IMR-90 (cell line): ENCODE measurements at regions not wholly inside any gene's neighbourhood (a gene's known extent, or its start where the extent isn't known, plus 50 kb on each side); places are given as distances from the start of the nearest gene placed in this dataset.

Experiments used
- ATAC-seq: fragments of 200-7000 bp; cut with Tn5 transposase; 2 replicates; pipeline ENCODE4 v1.9.1; 2020; ENCODE audit warnings: low read depth, mild to moderate bottlenecking, moderate library complexity
- BruUV-seq: library from RNA; stranded (reverse); fragments of 400-500 nt; replicated peaks from 2 replicates; lab custom pipeline; 2021; lab: Mats Ljungman, UMichigan
- CTCF ChIA-PET: fragments of 300-600 bp; formaldehyde crosslinking; extraction: SDS; loops from one replicate; lab custom pipeline; 2021; ENCODE audit warnings: antibody characterized with exemption; lab: Yijun Ruan, JAX
- POLR2A ChIA-PET: fragments of 300-600 bp; sonication (Branson Sonifier 250); formaldehyde crosslinking; loops from one replicate; lab custom pipeline; 2022; ENCODE audit warnings: antibody characterized with exemption; ENCODE audit not compliant: unreplicated experiment; lab: Charles Lee
- DNase-seq: peaks from one replicate; pipeline ENCODE4 v3.0.0; 2013
- H2AFZ ChIP-seq: replicated peaks from 2 replicates; pipeline ENCODE3; 2013; ENCODE audit warnings: low read length, mild to moderate bottlenecking; ENCODE audit not compliant: poor library complexity
- H2AK5ac ChIP-seq: 2 replicates; pipeline ENCODE4 v1.6.1; 2013; ENCODE audit warnings: low read depth, low read length, inconsistent platforms
- H2AK9ac ChIP-seq: replicated peaks from 2 replicates; pipeline ENCODE3; 2013; ENCODE audit warnings: mild to moderate bottlenecking, low read depth, low read length, moderate library complexity; ENCODE audit not compliant: poor library complexity
- H2BK120ac ChIP-seq: 2 replicates; pipeline ENCODE4 v1.6.1; 2013; ENCODE audit warnings: low read depth, low read length, inconsistent platforms
- H2BK15ac ChIP-seq: 3 replicates; pipeline ENCODE4 v1.6.1; 2013; ENCODE audit warnings: low read depth, low read length, inconsistent platforms
- H2BK20ac ChIP-seq: 2 replicates; pipeline ENCODE4 v1.6.1; 2013; ENCODE audit warnings: low read depth, mild to moderate bottlenecking, inconsistent platforms, low read length, moderate library complexity
- H2BK5ac ChIP-seq: 2 replicates; pipeline ENCODE4 v1.6.1; 2013; ENCODE audit warnings: mild to moderate bottlenecking, low read depth, low read length, inconsistent platforms; ENCODE audit not compliant: poor library complexity, severe bottlenecking
- H3K14ac ChIP-seq: replicated peaks from 2 replicates; pipeline ENCODE4 v1.6.1; 2013; ENCODE audit warnings: low read depth, low read length, inconsistent platforms
- H3K18ac ChIP-seq: 2 replicates; pipeline ENCODE4 v1.6.1; 2013; ENCODE audit warnings: low read depth, low read length, control low read depth
- H3K23ac ChIP-seq: 2 replicates; pipeline ENCODE4 v1.6.1; 2013; ENCODE audit warnings: low read depth, low read length, inconsistent platforms
- H3K27ac ChIP-seq: 2 replicates; pipeline ENCODE4 v1.5.1; 2013; ENCODE audit warnings: mild to moderate bottlenecking, control low read depth, low read length; ENCODE audit not compliant: insufficient read depth
- H3K27me3 ChIP-seq: 2 replicates; pipeline ENCODE4 v1.6.1; 2013; ENCODE audit warnings: low read length; ENCODE audit not compliant: control insufficient read depth, insufficient read depth
- H3K36me3 ChIP-seq: 2 replicates; pipeline ENCODE4 v1.6.1; 2013; ENCODE audit warnings: low read length, mixed read lengths; ENCODE audit not compliant: control insufficient read depth, insufficient read depth
- H3K4ac ChIP-seq: 2 replicates; pipeline ENCODE4 v1.6.1; 2013; ENCODE audit warnings: low read depth, low read length, inconsistent platforms
- H3K4me1 ChIP-seq: 2 replicates; pipeline ENCODE4 v1.6.1; 2013; ENCODE audit warnings: low read length, mixed read lengths; ENCODE audit not compliant: control insufficient read depth, insufficient read depth
- H3K4me2 ChIP-seq: 2 replicates; pipeline ENCODE4 v1.6.1; 2013; ENCODE audit warnings: low read depth, mild to moderate bottlenecking, control low read depth, low read length, moderate library complexity
- H3K4me3 ChIP-seq: 2 replicates; pipeline ENCODE4 v1.5.1; 2013; ENCODE audit warnings: low read depth, mild to moderate bottlenecking, control low read depth, low read length, moderate library complexity; ENCODE audit not compliant: insufficient read depth
- H3K56ac ChIP-seq: 2 replicates; pipeline ENCODE4 v1.6.1; 2013; ENCODE audit warnings: low read length, inconsistent platforms; ENCODE audit not compliant: insufficient read depth; ENCODE audit errors: extremely low read depth
- H3K79me1 ChIP-seq, 2 experiments: 2 replicates each; pipeline ENCODE4 v1.6.1; 2013; ENCODE audit warnings: low read length in 2 of 2, inconsistent platforms in 1 of 2, low read depth in 1 of 2
- H3K9ac ChIP-seq: 2 replicates; pipeline ENCODE4 v1.6.1; 2013; ENCODE audit warnings: low read depth, low read length, control low read depth
- H3K9me1 ChIP-seq: 2 replicates; pipeline ENCODE4 v1.6.1; 2013; ENCODE audit warnings: low read length, inconsistent platforms; ENCODE audit not compliant: insufficient read depth
- H3K9me3 ChIP-seq: 2 replicates; pipeline ENCODE4 v1.6.1; 2013; ENCODE audit warnings: low read length; ENCODE audit not compliant: control insufficient read depth, insufficient read depth
- H4K20me1 ChIP-seq: 2 replicates; pipeline ENCODE4 v1.6.1; 2013; ENCODE audit warnings: low read length, inconsistent platforms; ENCODE audit not compliant: insufficient read depth
- H4K5ac ChIP-seq: 2 replicates; pipeline ENCODE4 v1.6.1; 2013; ENCODE audit warnings: mild to moderate bottlenecking, low read depth, low read length, control low read depth
- H4K8ac ChIP-seq, 2 experiments: 2 replicates each; pipeline ENCODE4 v1.6.1; 2013; ENCODE audit warnings: low read depth in 2 of 2, low read length in 2 of 2, control low read depth in 1 of 2, inconsistent platforms in 1 of 2
- H4K91ac ChIP-seq: 2 replicates; pipeline ENCODE4 v1.6.1; 2013; ENCODE audit warnings: low read depth, low read length, inconsistent platforms; ENCODE audit not compliant: insufficient read depth
- BHLHE40 ChIP-seq: fragments of 150-350 bp; IDR thresholded peaks from 2 replicates; pipeline ENCODE4 v1.6.1; 2016; ENCODE audit warnings: mild to moderate bottlenecking, low read depth, low read length
- CEBPB ChIP-seq: IDR thresholded peaks from 2 replicates; pipeline ENCODE4 v1.6.1; 2012; ENCODE audit warnings: low read depth, low read length, improper control_type of control experiment
- CHD1 ChIP-seq: IDR thresholded peaks from 2 replicates; pipeline ENCODE4 v1.6.1; 2012; ENCODE audit warnings: low read depth, low read length, improper control_type of control experiment
- RAD21 ChIP-seq: IDR thresholded peaks from 2 replicates; pipeline ENCODE4 v1.6.1; 2012; ENCODE audit warnings: low read length, improper control_type of control experiment
- SMC3 ChIP-seq: fragments of 150-350 bp; IDR thresholded peaks from 2 replicates; pipeline ENCODE4 v1.6.1; 2016; ENCODE audit warnings: low read depth, mild to moderate bottlenecking, antibody characterized with exemption, low read length, moderate library complexity
- WGBS, 2 experiments: methylation state at CpG; one replicate each; pipeline versions ENCODE4 v1.1.5 to v1.1.7; 2013; ENCODE audit warnings: missing lambda C conversion rate in 2 of 2; ENCODE audit not compliant: insufficient read length in 1 of 2; ENCODE audit errors: extremely low coverage in 2 of 2; 5-methylcytosine and 5-hydroxymethylcytosine counted together
- dilution Hi-C: fragments of 300-500 bp; cut with HindIII; formaldehyde crosslinking; loops from one replicate; pipeline ENCODE4 v1.14.3; 2018; ENCODE audit warnings: low sequenced_read_pairs; ENCODE audit not compliant: unreplicated experiment
- in situ Hi-C: fragments of 300-500 bp; cut with MboI; formaldehyde crosslinking; loops from 3 replicates; pipeline ENCODE4 v1.14.3; 2019; ENCODE audit warnings: low sequenced_read_pairs, inconsistent platforms, mixed read lengths
- intact Hi-C: fragments of 100-400 bp; cut with micrococcal nuclease; formaldehyde crosslinking; loops from 2 replicates; pipeline ENCODE4 v1.10.0; 2022
- TF ChIP-seq, protein P1 (sequence below): conservative IDR thresholded peaks from 2 replicates; pipeline ENCODE4 v1.5.1; 2012; ENCODE audit warnings: mild to moderate bottlenecking, low read depth, low read length, improper control_type of control experiment

DNA sequence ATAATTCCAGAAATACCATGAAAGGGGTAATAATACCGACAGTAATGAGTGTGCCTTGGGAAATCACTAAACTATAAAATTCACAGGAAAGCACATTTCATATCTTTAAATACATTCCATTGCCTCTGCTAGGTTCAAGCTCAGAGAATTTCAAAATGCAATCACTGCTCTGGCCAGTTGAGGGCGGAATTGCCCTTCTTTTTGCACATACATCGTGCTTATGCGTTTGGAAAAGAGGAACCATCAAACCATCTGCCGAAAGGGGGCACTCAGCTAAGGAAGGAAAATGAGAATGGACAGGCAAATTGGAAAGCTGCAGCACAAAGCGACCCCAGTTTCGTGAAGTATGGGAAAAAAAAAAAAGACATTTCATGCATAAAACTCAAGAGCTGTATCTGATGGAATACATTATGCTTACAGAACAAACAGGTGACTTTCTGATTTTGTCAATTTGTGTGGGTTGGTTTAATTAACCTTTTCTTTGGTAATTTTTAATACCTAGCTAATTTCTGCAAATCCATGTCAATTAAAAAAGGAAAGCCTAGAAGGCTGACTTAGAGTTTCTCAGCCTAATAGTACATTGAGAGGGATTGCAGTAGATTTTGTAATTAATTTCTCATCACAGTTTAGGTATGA is 61.4 kb downstream of the TUSC7 start:
- no peak overlapping the region for H4K8ac ChIP-seq
- H4K91ac ChIP-seq = no peak overlapping the region
- H2AFZ ChIP-seq = peak overlapping the region; percentile 52
- ChIA-PET POLR2A (interaction anchor here (0.7 kb wide), 1 partner anchor 10 kb away, joined by 5 read pairs; no protein-coding TSS in a partner anchor), CTCF (interaction anchor here (0.6 to 1.4 kb wide), 11 partner anchors 9 to 1858 kb away, joined by 3 to 6 read pairs (median 3); no protein-coding TSS in a partner anchor)
- BruUV-seq = no TSS peak
- no peak overlapping the region for H2BK5ac ChIP-seq
- DNase-seq (peak; percentile 80), ATAC-seq (peak; percentile 99)
- no peaks in the 10 kb centered on the region for H3K9me3 ChIP-seq
- H2AK5ac ChIP-seq = no peak overlapping the region
- dilution Hi-C loops = no loop called here
- WGBS, 2 experiments = 20% methylated on average over 1 of the region's 7 CpGs; no CpG with 5 or more reads in 1 of the 2 experiments
- no peaks in the 10 kb centered on the region for H4K20me1 ChIP-seq
- no peak overlapping the region for H3K4ac ChIP-seq
- H2BK120ac ChIP-seq = no peak overlapping the region
- H2AK9ac ChIP-seq = no peak overlapping the region
- no peaks in the 10 kb centered on the region for H3K9me1 ChIP-seq
- no peak overlapping the region for H3K56ac ChIP-seq
- TF ChIP-seq RAD21 = peak; percentile 98
- TF ChIP-seq, protein P1, sequence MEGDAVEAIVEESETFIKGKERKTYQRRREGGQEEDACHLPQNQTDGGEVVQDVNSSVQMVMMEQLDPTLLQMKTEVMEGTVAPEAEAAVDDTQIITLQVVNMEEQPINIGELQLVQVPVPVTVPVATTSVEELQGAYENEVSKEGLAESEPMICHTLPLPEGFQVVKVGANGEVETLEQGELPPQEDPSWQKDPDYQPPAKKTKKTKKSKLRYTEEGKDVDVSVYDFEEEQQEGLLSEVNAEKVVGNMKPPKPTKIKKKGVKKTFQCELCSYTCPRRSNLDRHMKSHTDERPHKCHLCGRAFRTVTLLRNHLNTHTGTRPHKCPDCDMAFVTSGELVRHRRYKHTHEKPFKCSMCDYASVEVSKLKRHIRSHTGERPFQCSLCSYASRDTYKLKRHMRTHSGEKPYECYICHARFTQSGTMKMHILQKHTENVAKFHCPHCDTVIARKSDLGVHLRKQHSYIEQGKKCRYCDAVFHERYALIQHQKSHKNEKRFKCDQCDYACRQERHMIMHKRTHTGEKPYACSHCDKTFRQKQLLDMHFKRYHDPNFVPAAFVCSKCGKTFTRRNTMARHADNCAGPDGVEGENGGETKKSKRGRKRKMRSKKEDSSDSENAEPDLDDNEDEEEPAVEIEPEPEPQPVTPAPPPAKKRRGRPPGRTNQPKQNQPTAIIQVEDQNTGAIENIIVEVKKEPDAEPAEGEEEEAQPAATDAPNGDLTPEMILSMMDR = peak; percentile 100
- TF ChIP-seq CEBPB = no peak
- TF ChIP-seq CHD1 = no peak
- TF ChIP-seq SMC3 = peak; percentile 92
- TF ChIP-seq BHLHE40 = no peak
- H4K5ac ChIP-seq = no peak overlapping the region
- intact Hi-C loops = loop anchor here (1.0 to 10.0 kb wide), 9 partner anchors 93 to 1858 kb away; no protein-coding TSS in a partner anchor
- H3K4me1 ChIP-seq = no peaks in the 10 kb centered on the region
- no peak overlapping the region for H3K18ac ChIP-seq
- H3K79me1 ChIP-seq = no peaks in the 10 kb centered on the region
- no peak overlapping the region for H2BK15ac ChIP-seq
- H3K36me3 ChIP-seq = no peaks in the 10 kb centered on the region
- no peak overlapping the region for H3K14ac ChIP-seq
- no peaks in the 10 kb centered on the region for H3K27me3 ChIP-seq
- in situ Hi-C loops = loop anchor here (10.0 kb wide), 1 partner anchor 1854 kb away; no protein-coding TSS in a partner anchor
- no peak overlapping the region for H3K23ac ChIP-seq
- H3K4me2 ChIP-seq = no peak overlapping the region
- no peak overlapping the region for H2BK20ac ChIP-seq
- H3K9ac ChIP-seq = no peak overlapping the region
- H3K4me3 ChIP-seq = no peak overlapping the region
- no peak overlapping the region for H3K27ac ChIP-seq
